Mammary epithelial cell (primary cell): ENCODE measurements at regions not wholly inside any gene's neighbourhood (a gene's known extent, or its start where the extent isn't known, plus 50 kb on each side); places are given as distances from the start of the nearest gene placed in this dataset.

Experiments
- EZH2 ChIP-seq: IDR thresholded peaks from 2 replicates; pipeline ENCODE4 v1.6.1; 2012; ENCODE audit warnings: low read length, inconsistent platforms, borderline replicate concordance
- TF ChIP-seq, protein P1 (sequence below), 2 donors: IDR thresholded peaks in 1 of 2; conservative IDR thresholded peaks in 1 of 2; 2 replicates each; pipeline ENCODE4 v1.5.1; 2011 to 2012; ENCODE audit warnings: inconsistent platforms in 2 of 2, low read length in 2 of 2, mild to moderate bottlenecking in 2 of 2, control low read depth in 1 of 2, low read depth in 1 of 2; ENCODE audit not compliant: insufficient read depth in 1 of 2; ENCODE audit errors: extremely low read depth in 1 of 2

- TF ChIP-seq, protein P1, sequence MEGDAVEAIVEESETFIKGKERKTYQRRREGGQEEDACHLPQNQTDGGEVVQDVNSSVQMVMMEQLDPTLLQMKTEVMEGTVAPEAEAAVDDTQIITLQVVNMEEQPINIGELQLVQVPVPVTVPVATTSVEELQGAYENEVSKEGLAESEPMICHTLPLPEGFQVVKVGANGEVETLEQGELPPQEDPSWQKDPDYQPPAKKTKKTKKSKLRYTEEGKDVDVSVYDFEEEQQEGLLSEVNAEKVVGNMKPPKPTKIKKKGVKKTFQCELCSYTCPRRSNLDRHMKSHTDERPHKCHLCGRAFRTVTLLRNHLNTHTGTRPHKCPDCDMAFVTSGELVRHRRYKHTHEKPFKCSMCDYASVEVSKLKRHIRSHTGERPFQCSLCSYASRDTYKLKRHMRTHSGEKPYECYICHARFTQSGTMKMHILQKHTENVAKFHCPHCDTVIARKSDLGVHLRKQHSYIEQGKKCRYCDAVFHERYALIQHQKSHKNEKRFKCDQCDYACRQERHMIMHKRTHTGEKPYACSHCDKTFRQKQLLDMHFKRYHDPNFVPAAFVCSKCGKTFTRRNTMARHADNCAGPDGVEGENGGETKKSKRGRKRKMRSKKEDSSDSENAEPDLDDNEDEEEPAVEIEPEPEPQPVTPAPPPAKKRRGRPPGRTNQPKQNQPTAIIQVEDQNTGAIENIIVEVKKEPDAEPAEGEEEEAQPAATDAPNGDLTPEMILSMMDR (conservative IDR thresholded peaks at IDR 0.05 in 1 of 2, IDR thresholded peaks at IDR 0.05 in 1 of 2; ENCODE audit: extremely low read depth in 1 of 2, insufficient read depth in 1 of 2, low read depth in 1 of 2, low read length in 2 of 2) = no peak
- TF ChIP-seq EZH2 = no peak
Measured at GRCh38 chr11:134882141-134882540, 470.1 kb upstream of the B3GAT1 start.
